Vagina (tissue), 2 donors: ENCODE measurements at regions not wholly inside any gene's neighbourhood (a gene's known extent, or its start where the extent isn't known, plus 50 kb on each side); places are given as distances from the start of the nearest gene placed in this dataset.

Experiments
- POLR2A ChIP-seq, 2 donors: fragments of 450-650 bp; IDR thresholded peaks; one replicate each; pipeline ENCODE4 v1.6.1; 2017; ENCODE audit warnings: antibody characterized with exemption in 2 of 2, mild to moderate bottlenecking in 2 of 2, moderate library complexity in 2 of 2
- POLR2AphosphoS5 ChIP-seq, 2 donors: sonication (generic); formaldehyde crosslinking; IDR thresholded peaks; one replicate each; pipeline ENCODE4 v1.9.0; 2017; ENCODE audit warnings: antibody characterized with exemption in 2 of 2, mild to moderate bottlenecking in 2 of 2, low read depth in 1 of 2; ENCODE audit not compliant: insufficient read depth in 1 of 2
- TF ChIP-seq, protein P1 (sequence below), 3 experiments: fragments of 450-650 bp in 2 of 3; fragments of 200-600 bp in 1 of 3; sonication (generic) in 1 of 3; IDR thresholded peaks; one replicate each; pipeline ENCODE4 v1.5.1; 2017 to 2019; ENCODE audit warnings: antibody characterized with exemption in 3 of 3, mild to moderate bottlenecking in 2 of 3, moderate library complexity in 2 of 3

DNA sequence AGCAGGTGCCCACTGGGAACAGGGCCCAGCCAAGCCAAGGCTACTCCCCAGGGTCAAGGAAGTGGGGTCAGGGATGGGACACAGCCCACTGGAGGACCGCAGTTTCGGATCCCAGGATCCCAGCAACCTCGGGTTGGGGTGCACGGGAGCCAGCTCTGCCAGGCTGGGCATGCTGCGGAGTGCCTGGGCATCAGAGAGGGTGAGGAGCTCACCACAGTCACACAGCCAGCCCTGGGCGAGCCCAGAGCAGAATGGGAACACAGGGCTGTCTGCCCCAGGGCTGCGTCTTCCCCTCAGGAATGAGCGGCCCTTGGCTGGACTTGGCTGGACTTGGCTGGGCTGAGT lies 74.3 kb upstream of the SLCO4A1 start:
- TF ChIP-seq, protein P1, sequence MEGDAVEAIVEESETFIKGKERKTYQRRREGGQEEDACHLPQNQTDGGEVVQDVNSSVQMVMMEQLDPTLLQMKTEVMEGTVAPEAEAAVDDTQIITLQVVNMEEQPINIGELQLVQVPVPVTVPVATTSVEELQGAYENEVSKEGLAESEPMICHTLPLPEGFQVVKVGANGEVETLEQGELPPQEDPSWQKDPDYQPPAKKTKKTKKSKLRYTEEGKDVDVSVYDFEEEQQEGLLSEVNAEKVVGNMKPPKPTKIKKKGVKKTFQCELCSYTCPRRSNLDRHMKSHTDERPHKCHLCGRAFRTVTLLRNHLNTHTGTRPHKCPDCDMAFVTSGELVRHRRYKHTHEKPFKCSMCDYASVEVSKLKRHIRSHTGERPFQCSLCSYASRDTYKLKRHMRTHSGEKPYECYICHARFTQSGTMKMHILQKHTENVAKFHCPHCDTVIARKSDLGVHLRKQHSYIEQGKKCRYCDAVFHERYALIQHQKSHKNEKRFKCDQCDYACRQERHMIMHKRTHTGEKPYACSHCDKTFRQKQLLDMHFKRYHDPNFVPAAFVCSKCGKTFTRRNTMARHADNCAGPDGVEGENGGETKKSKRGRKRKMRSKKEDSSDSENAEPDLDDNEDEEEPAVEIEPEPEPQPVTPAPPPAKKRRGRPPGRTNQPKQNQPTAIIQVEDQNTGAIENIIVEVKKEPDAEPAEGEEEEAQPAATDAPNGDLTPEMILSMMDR (IDR thresholded peaks at IDR 0.05): no peak
- TF ChIP-seq POLR2AphosphoS5 (IDR thresholded peaks at IDR 0.05; ENCODE audit: insufficient read depth in 1 of 2, low read depth in 1 of 2): no peak
- no peak for TF ChIP-seq POLR2A (IDR thresholded peaks at IDR 0.05)
